ENCODE measurements at regions not wholly inside any gene's neighbourhood (a gene's known extent, or its start where the extent isn't known, plus 50 kb on each side); places are given as distances from the start of the nearest gene placed in this dataset.

GRCh38 chr2:65727381-65727780 is 295.0 kb upstream of the SPRED2 start:
- TF ChIP-seq CTCF (IDR thresholded peaks at IDR 0.05; ENCODE audit: poor library complexity) (no peak), EZH2 (IDR thresholded peaks at IDR 0.05; ENCODE audit: borderline replicate concordance) (no peak)
